GM12878 (cell line): ENCODE measurements at regions not wholly inside any gene's neighbourhood (a gene's known extent, or its start where the extent isn't known, plus 50 kb on each side); places are given as distances from the start of the nearest gene placed in this dataset.

Source experiments
- BCL11A ChIP-seq: IDR thresholded peaks from 2 replicates; pipeline ENCODE4 v1.6.1; 2011; ENCODE audit warnings: low read depth, low read length
- CBX5 ChIP-seq: sonication (generic); IDR thresholded peaks from 2 replicates; pipeline ENCODE4 v1.6.1; 2016; ENCODE audit warnings: low read depth, moderate library complexity, mild to moderate bottlenecking, inconsistent platforms
- FOXK2 ChIP-seq: fragments of 450-650 bp; IDR thresholded peaks from 2 replicates; pipeline ENCODE4 v1.6.1; 2017; ENCODE audit warnings: mild to moderate bottlenecking, moderate library complexity
- GABPA ChIP-seq: IDR thresholded peaks from 2 replicates; pipeline ENCODE4 v1.6.1; 2014; ENCODE audit warnings: antibody characterized with exemption, low read depth, mild to moderate bottlenecking, inconsistent platforms
- POLR2A ChIP-seq: IDR thresholded peaks from 2 replicates; pipeline ENCODE4 v1.6.1; 2011; ENCODE audit warnings: low read depth, mild to moderate bottlenecking, low read length
- SMC3 ChIP-seq: IDR thresholded peaks from 2 replicates; pipeline ENCODE4 v1.6.1; 2011; ENCODE audit warnings: low read length, improper control_type of control experiment, borderline replicate concordance
- SPI1 ChIP-seq: IDR thresholded peaks from 2 replicates; pipeline ENCODE4 v1.6.1; 2011; ENCODE audit warnings: low read depth, mild to moderate bottlenecking, low read length, moderate library complexity, borderline replicate concordance; ENCODE audit not compliant: insufficient read depth
- SRF ChIP-seq, 2 experiments: IDR thresholded peaks; 2 replicates each; pipeline ENCODE4 v1.6.1; 2011; ENCODE audit warnings: low read depth in 2 of 2, low read length in 2 of 2, mild to moderate bottlenecking in 1 of 2, moderate library complexity in 1 of 2
- SUZ12 ChIP-seq: fragments of 200-600 bp; sonication (generic); IDR thresholded peaks from one replicate; pipeline ENCODE4 v1.6.1; 2018; ENCODE audit warnings: antibody characterized with exemption, mild to moderate bottlenecking; ENCODE audit not compliant: unreplicated experiment
- TAF1 ChIP-seq: IDR thresholded peaks from 2 replicates; pipeline ENCODE4 v1.6.1; 2011; ENCODE audit warnings: mild to moderate bottlenecking, low read depth, low read length, borderline replicate concordance
- TF ChIP-seq, protein P1 (sequence below), 3 experiments: IDR thresholded peaks in 2 of 3; conservative IDR thresholded peaks in 1 of 3; 2 replicates each; pipeline ENCODE4 v1.5.1; 2011; ENCODE audit warnings: low read depth in 3 of 3, low read length in 3 of 3, mild to moderate bottlenecking in 3 of 3, control low read depth in 2 of 3, moderate library complexity in 2 of 3, inconsistent platforms in 1 of 3, mixed read lengths in 1 of 3; ENCODE audit not compliant: control insufficient read depth in 2 of 3, insufficient read depth in 1 of 3; ENCODE audit errors: extremely low read depth in 1 of 3
- TF ChIP-seq, protein P2 (sequence below): fragments of 450-650 bp; IDR thresholded peaks from 2 replicates; pipeline ENCODE4 v1.6.1; 2017; ENCODE audit warnings: mild to moderate bottlenecking

DNA sequence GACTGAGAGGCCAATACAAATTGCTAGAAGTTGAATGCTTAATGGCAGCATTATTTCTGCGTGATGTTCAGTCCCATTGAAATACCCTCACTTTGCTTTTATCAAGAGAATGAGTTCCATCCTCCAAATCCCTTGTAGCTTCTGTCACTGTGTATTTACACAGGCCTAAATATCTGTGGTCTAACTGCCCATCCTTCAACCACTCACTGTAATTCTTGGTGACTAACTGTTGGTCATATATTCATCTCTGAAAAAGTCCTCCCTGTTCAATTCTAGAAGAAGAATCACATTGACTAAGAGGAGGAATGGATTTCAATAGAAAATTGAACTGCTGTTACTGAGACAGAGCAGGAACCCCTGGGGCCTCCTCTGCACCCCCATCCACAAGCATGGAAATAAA, 74.2 kb upstream of the L3MBTL4 start:
- TF ChIP-seq SMC3 (no peak), POLR2A (no peak), FOXK2 (no peak), SPI1 (no peak), TAF1 (no peak), SUZ12 (no peak), SRF (IDR thresholded peaks at IDR 0.05; ENCODE audit: low read depth in 2 of 2, low read length in 2 of 2) (no peak), GABPA (no peak), CBX5 (no peak), BCL11A (no peak)
- TF ChIP-seq, protein P1, sequence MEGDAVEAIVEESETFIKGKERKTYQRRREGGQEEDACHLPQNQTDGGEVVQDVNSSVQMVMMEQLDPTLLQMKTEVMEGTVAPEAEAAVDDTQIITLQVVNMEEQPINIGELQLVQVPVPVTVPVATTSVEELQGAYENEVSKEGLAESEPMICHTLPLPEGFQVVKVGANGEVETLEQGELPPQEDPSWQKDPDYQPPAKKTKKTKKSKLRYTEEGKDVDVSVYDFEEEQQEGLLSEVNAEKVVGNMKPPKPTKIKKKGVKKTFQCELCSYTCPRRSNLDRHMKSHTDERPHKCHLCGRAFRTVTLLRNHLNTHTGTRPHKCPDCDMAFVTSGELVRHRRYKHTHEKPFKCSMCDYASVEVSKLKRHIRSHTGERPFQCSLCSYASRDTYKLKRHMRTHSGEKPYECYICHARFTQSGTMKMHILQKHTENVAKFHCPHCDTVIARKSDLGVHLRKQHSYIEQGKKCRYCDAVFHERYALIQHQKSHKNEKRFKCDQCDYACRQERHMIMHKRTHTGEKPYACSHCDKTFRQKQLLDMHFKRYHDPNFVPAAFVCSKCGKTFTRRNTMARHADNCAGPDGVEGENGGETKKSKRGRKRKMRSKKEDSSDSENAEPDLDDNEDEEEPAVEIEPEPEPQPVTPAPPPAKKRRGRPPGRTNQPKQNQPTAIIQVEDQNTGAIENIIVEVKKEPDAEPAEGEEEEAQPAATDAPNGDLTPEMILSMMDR (IDR thresholded peaks at IDR 0.05 in 2 of 3, conservative IDR thresholded peaks at IDR 0.05 in 1 of 3; ENCODE audit: control insufficient read depth in 2 of 3, extremely low read depth in 1 of 3, insufficient read depth in 1 of 3, low read depth in 3 of 3, low read length in 3 of 3): no peak
- TF ChIP-seq, protein P2, sequence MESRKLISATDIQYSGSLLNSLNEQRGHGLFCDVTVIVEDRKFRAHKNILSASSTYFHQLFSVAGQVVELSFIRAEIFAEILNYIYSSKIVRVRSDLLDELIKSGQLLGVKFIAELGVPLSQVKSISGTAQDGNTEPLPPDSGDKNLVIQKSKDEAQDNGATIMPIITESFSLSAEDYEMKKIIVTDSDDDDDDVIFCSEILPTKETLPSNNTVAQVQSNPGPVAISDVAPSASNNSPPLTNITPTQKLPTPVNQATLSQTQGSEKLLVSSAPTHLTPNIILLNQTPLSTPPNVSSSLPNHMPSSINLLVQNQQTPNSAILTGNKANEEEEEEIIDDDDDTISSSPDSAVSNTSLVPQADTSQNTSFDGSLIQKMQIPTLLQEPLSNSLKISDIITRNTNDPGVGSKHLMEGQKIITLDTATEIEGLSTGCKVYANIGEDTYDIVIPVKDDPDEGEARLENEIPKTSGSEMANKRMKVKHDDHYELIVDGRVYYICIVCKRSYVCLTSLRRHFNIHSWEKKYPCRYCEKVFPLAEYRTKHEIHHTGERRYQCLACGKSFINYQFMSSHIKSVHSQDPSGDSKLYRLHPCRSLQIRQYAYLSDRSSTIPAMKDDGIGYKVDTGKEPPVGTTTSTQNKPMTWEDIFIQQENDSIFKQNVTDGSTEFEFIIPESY: no peak
